ENCODE measurements at regions not wholly inside any gene's neighbourhood (a gene's known extent, or its start where the extent isn't known, plus 50 kb on each side); places are given as distances from the start of the nearest gene placed in this dataset. TPM values are rescaled to one million over a fixed set of nuclear protein-coding genes. Genes with fewer than 3 reads are reported as not detected.

Small RNA genes lying in the stretch of these regions (small RNA-seq; reads per million reads assigned to genes)
- not detected for gene RNU6-755P
